ENCODE measurements at regions not wholly inside any gene's neighbourhood (a gene's known extent, or its start where the extent isn't known, plus 50 kb on each side); places are given as distances from the start of the nearest gene placed in this dataset.

- Histone ChIP-seq H3K9me3 (peaks cover 0 to 25% (median 13%) of the 10 kb centered on the region in 4 donors), H3K36me3 (no peaks in the 10 kb centered on the region), H3K4me1 (no peaks in the 10 kb centered on the region), H3K27ac (replicated peaks in 1 of 4) (no peak overlapping the region), H3K27me3 (no peaks in the 10 kb centered on the region), H3K4me3 (no peak overlapping the region)
- 86% methylated on average over 4 of the region's 4 CpGs for WGBS
- intact Hi-C loops (cut with DNase I) = no loop called here
- no peak for DNase-seq (ENCODE audit: extremely low spot score)
- no peak for TF ChIP-seq POLR2AphosphoS5 (IDR thresholded peaks at IDR 0.05)
- no peak for TF ChIP-seq EP300 (IDR thresholded peaks at IDR 0.05)
- TF ChIP-seq POLR2A (IDR thresholded peaks at IDR 0.05; ENCODE audit: low read depth) = no peak
- TF ChIP-seq CTCF (IDR thresholded peaks at IDR 0.05) = no peak
Observed at GRCh38 chr6:16909658-16910360, 148.5 kb upstream of the ATXN1 start.

- no peaks in the 10 kb centered on the region for H3K27me3 ChIP-seq
- intact Hi-C loops (cut with DNase I) = no loop called here
- DNase-seq (ENCODE audit: extremely low spot score) = no peak
- no peak overlapping the region for H3K27ac ChIP-seq (replicated peaks in 1 of 4)
- H3K4me3 ChIP-seq = no peak overlapping the region
- no peak for TF ChIP-seq CTCF (IDR thresholded peaks at IDR 0.05)
- TF ChIP-seq POLR2AphosphoS5 (IDR thresholded peaks at IDR 0.05) = no peak
- TF ChIP-seq EP300 (IDR thresholded peaks at IDR 0.05) = no peak
- no peak for TF ChIP-seq POLR2A (IDR thresholded peaks at IDR 0.05; ENCODE audit: low read depth)
- peaks cover 0 to 9% (median 4%) of the 10 kb centered on the region in 4 donors for H3K4me1 ChIP-seq
- H3K9me3 ChIP-seq = peaks cover 0 to 7% (median 5%) of the 10 kb centered on the region in 4 donors
- 100% methylated on average over 1 of the region's 1 CpG for WGBS
- no peaks in the 10 kb centered on the region for H3K36me3 ChIP-seq
Observed at GRCh38 chr6:16907991-16908390, 146.7 kb upstream of the ATXN1 start.

GRCh38 chr6:16904957-16905356 is 143.7 kb upstream of the ATXN1 start:
- WGBS = 80% methylated on average over 6 of the region's 6 CpGs
- Histone ChIP-seq H3K4me3 (no peak overlapping the region), H3K9me3 (no peaks in the 10 kb centered on the region), H3K27me3 (no peaks in the 10 kb centered on the region), H3K36me3 (no peaks in the 10 kb centered on the region), H3K4me1 (peaks cover 0 to 18% (median 9%) of the 10 kb centered on the region in 4 donors), H3K27ac (replicated peaks in 1 of 4) (no peak overlapping the region)
- TF ChIP-seq CTCF (IDR thresholded peaks at IDR 0.05) (no peak), POLR2AphosphoS5 (IDR thresholded peaks at IDR 0.05) (no peak), POLR2A (IDR thresholded peaks at IDR 0.05; ENCODE audit: low read depth) (no peak), EP300 (IDR thresholded peaks at IDR 0.05) (no peak)
- intact Hi-C loops (cut with DNase I) = no loop called here
- no peak for DNase-seq (ENCODE audit: extremely low spot score)

- no peak for DNase-seq (ENCODE audit: extremely low spot score)
- H3K36me3 ChIP-seq = no peaks in the 10 kb centered on the region
- peaks cover 0 to 18% (median 9%) of the 10 kb centered on the region in 4 donors for H3K4me1 ChIP-seq
- TF ChIP-seq CTCF (IDR thresholded peaks at IDR 0.05) (no peak), POLR2A (IDR thresholded peaks at IDR 0.05; ENCODE audit: low read depth) (no peak), POLR2AphosphoS5 (IDR thresholded peaks at IDR 0.05) (no peak), EP300 (IDR thresholded peaks at IDR 0.05) (no peak)
- H3K27me3 ChIP-seq = no peaks in the 10 kb centered on the region
- H3K4me3 ChIP-seq = no peak overlapping the region
- no peaks in the 10 kb centered on the region for H3K9me3 ChIP-seq
- H3K27ac ChIP-seq (replicated peaks in 1 of 4) = no peak overlapping the region
- intact Hi-C loops (cut with DNase I) = no loop called here
- WGBS = 38% methylated on average over 7 of the region's 7 CpGs
Observed at GRCh38 chr6:16903470-16903869, 142.2 kb upstream of the ATXN1 start.

- Histone ChIP-seq H3K36me3 (no peaks in the 10 kb centered on the region), H3K4me3 (no peak overlapping the region), H3K4me1 (peaks cover 0 to 18% (median 9%) of the 10 kb centered on the region in 4 donors), H3K27ac (replicated peaks in 1 of 4) (no peak overlapping the region), H3K9me3 (no peaks in the 10 kb centered on the region), H3K27me3 (no peaks in the 10 kb centered on the region)
- no peak for DNase-seq (ENCODE audit: extremely low spot score)
- TF ChIP-seq POLR2A (IDR thresholded peaks at IDR 0.05; ENCODE audit: low read depth) = no peak
- no peak for TF ChIP-seq EP300 (IDR thresholded peaks at IDR 0.05)
- TF ChIP-seq POLR2AphosphoS5 (IDR thresholded peaks at IDR 0.05) = no peak
- no peak for TF ChIP-seq CTCF (IDR thresholded peaks at IDR 0.05)
- intact Hi-C loops (cut with DNase I) = no loop called here
Observed at GRCh38 chr6:16902502-16902901, 141.2 kb upstream of the ATXN1 start.

All from esophagus muscularis mucosa (tissue), 4 donors.